DOHH2 (cell line): ENCODE measurements at regions not wholly inside any gene's neighbourhood (a gene's known extent, or its start where the extent isn't known, plus 50 kb on each side); places are given as distances from the start of the nearest gene placed in this dataset.

Experiments
- H3F3A ChIP-seq: fragments of 200-600 bp; sonication (generic), shearing (Covaris generic); 2 replicates; pipeline ENCODE4 v1.6.0; 2016; ENCODE audit warnings: antibody characterized with exemption, mild to moderate bottlenecking; ENCODE audit not compliant: control insufficient read depth, insufficient read depth
- H3K27ac ChIP-seq: fragments of 200-600 bp; sonication (generic); 2 replicates; pipeline ENCODE4 v1.5.1; 2014; ENCODE audit warnings: low read depth, mild to moderate bottlenecking, low read length, moderate library complexity
- H3K27me3 ChIP-seq: fragments of 200-600 bp; sonication (generic); 2 replicates; pipeline ENCODE4 v1.6.1; 2014; ENCODE audit warnings: mild to moderate bottlenecking, low read length, mixed read lengths; ENCODE audit not compliant: control insufficient read depth
- H3K36me3 ChIP-seq: fragments of 200-600 bp; sonication (generic); 2 replicates; pipeline ENCODE4 v1.6.1; 2014; ENCODE audit warnings: mild to moderate bottlenecking, low read length, moderate library complexity, mixed read lengths; ENCODE audit not compliant: control insufficient read depth
- H3K4me1 ChIP-seq: fragments of 200-600 bp; sonication (generic); 2 replicates; pipeline ENCODE4 v1.6.1; 2014; ENCODE audit warnings: mild to moderate bottlenecking, low read length, mixed read lengths; ENCODE audit not compliant: control insufficient read depth
- H3K4me2 ChIP-seq: fragments of 200-600 bp; sonication (generic); 2 replicates; pipeline ENCODE4 v1.6.0; 2014; ENCODE audit warnings: mild to moderate bottlenecking, low read length, moderate library complexity
- H3K4me3 ChIP-seq: fragments of 200-600 bp; sonication (generic); 2 replicates; pipeline ENCODE4 v1.5.1; 2014; ENCODE audit warnings: mild to moderate bottlenecking, low read length, mixed read lengths
- H3K79me2 ChIP-seq: fragments of 200-600 bp; sonication (generic); 2 replicates; pipeline ENCODE4 v1.6.1; 2014; ENCODE audit warnings: mild to moderate bottlenecking, low read length, mixed read lengths; ENCODE audit not compliant: control insufficient read depth
- H3K9me2 ChIP-seq: fragments of 200-600 bp; sonication (generic); replicated peaks from 2 replicates; pipeline ENCODE4 v1.6.1; 2014; ENCODE audit warnings: mild to moderate bottlenecking, low read length, mixed read lengths; ENCODE audit not compliant: control insufficient read depth
- H3K9me3 ChIP-seq: fragments of 200-600 bp; sonication (generic); 2 replicates; pipeline ENCODE4 v1.6.1; 2014; ENCODE audit warnings: antibody characterized with exemption, low read length, mixed read lengths; ENCODE audit not compliant: control insufficient read depth, insufficient read depth
- H4K20me1 ChIP-seq: fragments of 200-600 bp; sonication (generic); 2 replicates; pipeline ENCODE4 v1.6.0; 2014; ENCODE audit warnings: low read depth, mild to moderate bottlenecking, antibody characterized with exemption, low read length, moderate library complexity; ENCODE audit not compliant: control insufficient read depth, insufficient read depth
- CTCF ChIP-seq: fragments of 200-600 bp; sonication (generic); IDR thresholded peaks from one replicate; pipeline ENCODE4 v1.5.1; 2014; ENCODE audit warnings: antibody characterized with exemption, mild to moderate bottlenecking, low read depth, low read length; ENCODE audit not compliant: poor library complexity, severe bottlenecking
- EZH2phosphoT487 ChIP-seq: fragments of 200-600 bp; sonication (generic); IDR thresholded peaks from 2 replicates; pipeline ENCODE4 v1.6.1; 2017; ENCODE audit warnings: borderline replicate concordance, mild to moderate bottlenecking, antibody characterized with exemption, low read length, moderate library complexity, mixed read lengths

GRCh38 chr11:104443387-104443786 is 279.4 kb upstream of the PDGFD start:
- TF ChIP-seq EZH2phosphoT487 = no peak
- TF ChIP-seq CTCF = no peak
- no peaks in the 10 kb centered on the region for H3K36me3 ChIP-seq
- no peaks in the 10 kb centered on the region for H4K20me1 ChIP-seq
- H3K4me2 ChIP-seq = no peak overlapping the region
- H3K4me3 ChIP-seq = no peak overlapping the region
- no peaks in the 10 kb centered on the region for H3K9me3 ChIP-seq
- no peaks in the 10 kb centered on the region for H3K27me3 ChIP-seq
- H3K27ac ChIP-seq = no peak overlapping the region
- H3F3A ChIP-seq = no peaks in the 10 kb centered on the region
- no peaks in the 10 kb centered on the region for H3K9me2 ChIP-seq
- H3K4me1 ChIP-seq = no peaks in the 10 kb centered on the region
- no peaks in the 10 kb centered on the region for H3K79me2 ChIP-seq

GRCh38 chr11:104442321-104442720 is 278.4 kb upstream of the PDGFD start:
- H3K27me3 ChIP-seq = no peaks in the 10 kb centered on the region
- H3K36me3 ChIP-seq = no peaks in the 10 kb centered on the region
- H3K4me1 ChIP-seq = no peaks in the 10 kb centered on the region
- H4K20me1 ChIP-seq = no peaks in the 10 kb centered on the region
- H3K79me2 ChIP-seq = no peaks in the 10 kb centered on the region
- no peak overlapping the region for H3K27ac ChIP-seq
- H3K4me2 ChIP-seq = no peak overlapping the region
- no peaks in the 10 kb centered on the region for H3K9me2 ChIP-seq
- no peaks in the 10 kb centered on the region for H3F3A ChIP-seq
- no peaks in the 10 kb centered on the region for H3K9me3 ChIP-seq
- TF ChIP-seq CTCF = no peak
- TF ChIP-seq EZH2phosphoT487 = no peak
- no peak overlapping the region for H3K4me3 ChIP-seq

- H3K27me3 ChIP-seq = no peaks in the 10 kb centered on the region
- H3K9me3 ChIP-seq = no peaks in the 10 kb centered on the region
- H3F3A ChIP-seq = no peaks in the 10 kb centered on the region
- no peak for TF ChIP-seq EZH2phosphoT487
- TF ChIP-seq CTCF = no peak
- no peaks in the 10 kb centered on the region for H3K4me1 ChIP-seq
- H3K9me2 ChIP-seq = no peaks in the 10 kb centered on the region
- no peak overlapping the region for H3K27ac ChIP-seq
- no peak overlapping the region for H3K4me3 ChIP-seq
- no peaks in the 10 kb centered on the region for H3K36me3 ChIP-seq
- no peaks in the 10 kb centered on the region for H4K20me1 ChIP-seq
- H3K4me2 ChIP-seq = no peak overlapping the region
- H3K79me2 ChIP-seq = no peaks in the 10 kb centered on the region
Observed at GRCh38 chr11:104435494-104435893, 271.5 kb upstream of the PDGFD start.

- H3K79me2 ChIP-seq = no peaks in the 10 kb centered on the region
- no peaks in the 10 kb centered on the region for H3K9me3 ChIP-seq
- no peak overlapping the region for H3K4me2 ChIP-seq
- H4K20me1 ChIP-seq = no peaks in the 10 kb centered on the region
- no peaks in the 10 kb centered on the region for H3K9me2 ChIP-seq
- TF ChIP-seq CTCF (no peak), EZH2phosphoT487 (no peak)
- no peaks in the 10 kb centered on the region for H3F3A ChIP-seq
- H3K4me1 ChIP-seq = no peaks in the 10 kb centered on the region
- no peaks in the 10 kb centered on the region for H3K36me3 ChIP-seq
- H3K4me3 ChIP-seq = no peak overlapping the region
- no peak overlapping the region for H3K27ac ChIP-seq
- H3K27me3 ChIP-seq = no peaks in the 10 kb centered on the region
Observed at GRCh38 chr11:104433751-104434150, 269.8 kb upstream of the PDGFD start.
